Loucy (cell line): ENCODE measurements at regions not wholly inside any gene's neighbourhood (a gene's known extent, or its start where the extent isn't known, plus 50 kb on each side); places are given as distances from the start of the nearest gene placed in this dataset.

Experiments
- CTCF ChIP-seq: fragments of 200-600 bp; sonication (generic); conservative IDR thresholded peaks from 2 replicates; pipeline ENCODE4 v1.5.1; 2014; ENCODE audit warnings: mild to moderate bottlenecking, antibody characterized with exemption, low read length
- EZH2phosphoT487 ChIP-seq: fragments of 200-600 bp; IDR thresholded peaks from 2 replicates; pipeline ENCODE4 v1.6.1; 2018; ENCODE audit warnings: antibody characterized with exemption, mild to moderate bottlenecking, moderate library complexity, borderline replicate concordance

DNA sequence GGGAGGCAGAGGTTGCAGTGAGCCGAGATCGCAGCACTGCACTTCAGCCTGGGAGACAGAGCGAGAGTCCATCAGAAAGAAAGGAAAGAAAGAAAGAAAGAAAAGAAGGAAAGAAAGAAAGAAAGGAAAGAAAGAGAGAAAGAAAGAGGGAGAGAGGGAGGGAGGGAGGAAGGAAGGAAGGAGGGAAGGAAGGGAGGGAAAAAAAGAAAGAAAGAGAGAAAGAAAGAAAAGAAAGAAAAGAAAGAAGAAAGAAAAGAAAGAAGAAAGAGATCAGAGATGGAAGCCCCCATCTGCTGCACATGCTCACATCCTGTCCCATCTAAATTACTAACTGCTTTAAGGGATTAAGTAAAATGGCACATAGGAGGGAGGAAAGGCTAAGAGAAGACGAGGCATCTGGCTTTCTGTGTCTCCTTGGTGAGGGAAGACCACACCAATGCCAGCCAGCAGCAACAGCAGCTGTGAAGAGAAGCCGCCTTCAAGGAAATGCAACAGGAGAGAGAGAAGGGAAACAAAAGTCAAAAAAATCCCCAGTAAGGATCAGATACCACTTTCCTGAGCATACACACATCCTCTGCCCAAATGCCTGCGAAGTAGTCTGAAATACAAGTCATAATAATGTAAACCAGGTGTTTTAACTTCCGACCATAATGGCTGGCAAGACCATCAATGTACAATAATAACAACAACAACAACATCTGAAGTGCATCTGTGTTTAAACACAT is 300.2 kb upstream of the JARID2 start:
- TF ChIP-seq CTCF, result no peak
- no peak for TF ChIP-seq EZH2phosphoT487
